ENCODE measurements at regions not wholly inside any gene's neighbourhood (a gene's known extent, or its start where the extent isn't known, plus 50 kb on each side); places are given as distances from the start of the nearest gene placed in this dataset.

DNA sequence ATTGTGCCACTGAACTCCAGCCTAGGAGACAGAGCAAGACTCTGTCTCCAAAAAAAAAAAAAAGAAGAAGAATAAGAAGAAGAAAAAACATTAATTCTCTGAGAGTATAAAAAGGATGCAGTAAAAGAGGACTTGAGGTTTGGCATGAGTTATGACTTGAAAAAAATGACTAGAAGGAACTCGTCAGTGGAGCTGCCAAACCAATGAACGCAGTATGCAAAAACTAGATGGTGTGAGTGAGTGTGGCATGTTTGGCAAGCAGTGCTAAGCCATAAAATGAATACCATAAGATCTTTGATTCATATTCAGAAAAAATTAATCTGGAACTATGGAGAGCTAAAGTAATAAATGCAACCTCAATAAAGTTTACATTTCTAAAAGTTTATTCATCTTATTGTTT is 68.6 kb upstream of the MEOX2 start:
- TF ChIP-seq, protein P1, sequence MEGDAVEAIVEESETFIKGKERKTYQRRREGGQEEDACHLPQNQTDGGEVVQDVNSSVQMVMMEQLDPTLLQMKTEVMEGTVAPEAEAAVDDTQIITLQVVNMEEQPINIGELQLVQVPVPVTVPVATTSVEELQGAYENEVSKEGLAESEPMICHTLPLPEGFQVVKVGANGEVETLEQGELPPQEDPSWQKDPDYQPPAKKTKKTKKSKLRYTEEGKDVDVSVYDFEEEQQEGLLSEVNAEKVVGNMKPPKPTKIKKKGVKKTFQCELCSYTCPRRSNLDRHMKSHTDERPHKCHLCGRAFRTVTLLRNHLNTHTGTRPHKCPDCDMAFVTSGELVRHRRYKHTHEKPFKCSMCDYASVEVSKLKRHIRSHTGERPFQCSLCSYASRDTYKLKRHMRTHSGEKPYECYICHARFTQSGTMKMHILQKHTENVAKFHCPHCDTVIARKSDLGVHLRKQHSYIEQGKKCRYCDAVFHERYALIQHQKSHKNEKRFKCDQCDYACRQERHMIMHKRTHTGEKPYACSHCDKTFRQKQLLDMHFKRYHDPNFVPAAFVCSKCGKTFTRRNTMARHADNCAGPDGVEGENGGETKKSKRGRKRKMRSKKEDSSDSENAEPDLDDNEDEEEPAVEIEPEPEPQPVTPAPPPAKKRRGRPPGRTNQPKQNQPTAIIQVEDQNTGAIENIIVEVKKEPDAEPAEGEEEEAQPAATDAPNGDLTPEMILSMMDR (IDR thresholded peaks at IDR 0.05; ENCODE audit: low read length), result no peak
- no peak for TF ChIP-seq EZH2phosphoT487 (IDR thresholded peaks at IDR 0.05; ENCODE audit: low read length)

Measured in MM.1S (cell line).